ENCODE measurements at regions not wholly inside any gene's neighbourhood (a gene's known extent, or its start where the extent isn't known, plus 50 kb on each side); places are given as distances from the start of the nearest gene placed in this dataset.

DNA sequence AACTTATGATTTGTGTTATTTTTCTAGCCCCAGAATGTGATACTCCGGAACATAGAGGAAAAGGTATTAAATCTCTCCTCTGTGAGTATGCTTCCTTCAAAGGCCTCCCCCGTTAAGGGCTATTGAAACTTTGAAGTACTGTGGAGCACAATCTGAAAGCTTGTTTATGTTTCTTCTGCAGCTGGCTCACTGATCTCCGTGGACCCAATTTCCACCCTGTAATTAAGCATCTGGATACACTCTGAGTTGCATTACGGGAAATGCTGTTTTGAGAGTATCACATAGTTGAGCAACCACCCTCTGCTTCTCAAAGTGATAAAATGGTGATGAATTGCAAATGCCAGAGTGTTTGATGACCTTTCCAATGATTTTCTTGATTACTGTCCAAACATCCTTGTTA is 296.8 kb upstream of the PABPC5 start:
- Mint-ChIP-seq H3K9me3 (peaks cover 17% of the 10 kb centered on the region), H3K4me1 (no peaks in the 10 kb centered on the region), H3K4me3 (no peak overlapping the region), H3K36me3 (ENCODE audit: low read depth) (peaks cover 2% of the 10 kb centered on the region), H3K27me3 (ENCODE audit: low read depth) (no peaks in the 10 kb centered on the region), H3K27ac (ENCODE audit: unreplicated experiment) (no peak overlapping the region)
- DNase-seq (ENCODE audit: low read depth, low spot score): no peak
- TF ChIP-seq, protein P1, sequence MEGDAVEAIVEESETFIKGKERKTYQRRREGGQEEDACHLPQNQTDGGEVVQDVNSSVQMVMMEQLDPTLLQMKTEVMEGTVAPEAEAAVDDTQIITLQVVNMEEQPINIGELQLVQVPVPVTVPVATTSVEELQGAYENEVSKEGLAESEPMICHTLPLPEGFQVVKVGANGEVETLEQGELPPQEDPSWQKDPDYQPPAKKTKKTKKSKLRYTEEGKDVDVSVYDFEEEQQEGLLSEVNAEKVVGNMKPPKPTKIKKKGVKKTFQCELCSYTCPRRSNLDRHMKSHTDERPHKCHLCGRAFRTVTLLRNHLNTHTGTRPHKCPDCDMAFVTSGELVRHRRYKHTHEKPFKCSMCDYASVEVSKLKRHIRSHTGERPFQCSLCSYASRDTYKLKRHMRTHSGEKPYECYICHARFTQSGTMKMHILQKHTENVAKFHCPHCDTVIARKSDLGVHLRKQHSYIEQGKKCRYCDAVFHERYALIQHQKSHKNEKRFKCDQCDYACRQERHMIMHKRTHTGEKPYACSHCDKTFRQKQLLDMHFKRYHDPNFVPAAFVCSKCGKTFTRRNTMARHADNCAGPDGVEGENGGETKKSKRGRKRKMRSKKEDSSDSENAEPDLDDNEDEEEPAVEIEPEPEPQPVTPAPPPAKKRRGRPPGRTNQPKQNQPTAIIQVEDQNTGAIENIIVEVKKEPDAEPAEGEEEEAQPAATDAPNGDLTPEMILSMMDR (conservative IDR thresholded peaks at IDR 0.05): no peak
